IMR-90 (cell line): ENCODE measurements at regions not wholly inside any gene's neighbourhood (a gene's known extent, or its start where the extent isn't known, plus 50 kb on each side); places are given as distances from the start of the nearest gene placed in this dataset.

Experiments used
- ATAC-seq: fragments of 200-7000 bp; cut with Tn5 transposase; 2 replicates; pipeline ENCODE4 v1.9.1; 2020; ENCODE audit warnings: low read depth, mild to moderate bottlenecking, moderate library complexity
- BruUV-seq: library from RNA; stranded (reverse); fragments of 400-500 nt; replicated peaks from 2 replicates; lab custom pipeline; 2021; lab: Mats Ljungman, UMichigan
- CTCF ChIA-PET: fragments of 300-600 bp; formaldehyde crosslinking; extraction: SDS; loops from one replicate; lab custom pipeline; 2021; ENCODE audit warnings: antibody characterized with exemption; lab: Yijun Ruan, JAX
- POLR2A ChIA-PET: fragments of 300-600 bp; sonication (Branson Sonifier 250); formaldehyde crosslinking; loops from one replicate; lab custom pipeline; 2022; ENCODE audit warnings: antibody characterized with exemption; ENCODE audit not compliant: unreplicated experiment; lab: Charles Lee
- DNase-seq: peaks from one replicate; pipeline ENCODE4 v3.0.0; 2013
- H2AFZ ChIP-seq: replicated peaks from 2 replicates; pipeline ENCODE3; 2013; ENCODE audit warnings: low read length, mild to moderate bottlenecking; ENCODE audit not compliant: poor library complexity
- H2AK5ac ChIP-seq: 2 replicates; pipeline ENCODE4 v1.6.1; 2013; ENCODE audit warnings: low read depth, low read length, inconsistent platforms
- H2AK9ac ChIP-seq: replicated peaks from 2 replicates; pipeline ENCODE3; 2013; ENCODE audit warnings: mild to moderate bottlenecking, low read depth, low read length, moderate library complexity; ENCODE audit not compliant: poor library complexity
- H2BK120ac ChIP-seq: 2 replicates; pipeline ENCODE4 v1.6.1; 2013; ENCODE audit warnings: low read depth, low read length, inconsistent platforms
- H2BK15ac ChIP-seq: 3 replicates; pipeline ENCODE4 v1.6.1; 2013; ENCODE audit warnings: low read depth, low read length, inconsistent platforms
- H2BK20ac ChIP-seq: 2 replicates; pipeline ENCODE4 v1.6.1; 2013; ENCODE audit warnings: low read depth, mild to moderate bottlenecking, inconsistent platforms, low read length, moderate library complexity
- H2BK5ac ChIP-seq: 2 replicates; pipeline ENCODE4 v1.6.1; 2013; ENCODE audit warnings: mild to moderate bottlenecking, low read depth, low read length, inconsistent platforms; ENCODE audit not compliant: poor library complexity, severe bottlenecking
- H3K14ac ChIP-seq: replicated peaks from 2 replicates; pipeline ENCODE4 v1.6.1; 2013; ENCODE audit warnings: low read depth, low read length, inconsistent platforms
- H3K18ac ChIP-seq: 2 replicates; pipeline ENCODE4 v1.6.1; 2013; ENCODE audit warnings: low read depth, low read length, control low read depth
- H3K23ac ChIP-seq: 2 replicates; pipeline ENCODE4 v1.6.1; 2013; ENCODE audit warnings: low read depth, low read length, inconsistent platforms
- H3K27ac ChIP-seq: 2 replicates; pipeline ENCODE4 v1.5.1; 2013; ENCODE audit warnings: mild to moderate bottlenecking, control low read depth, low read length; ENCODE audit not compliant: insufficient read depth
- H3K27me3 ChIP-seq: 2 replicates; pipeline ENCODE4 v1.6.1; 2013; ENCODE audit warnings: low read length; ENCODE audit not compliant: control insufficient read depth, insufficient read depth
- H3K36me3 ChIP-seq: 2 replicates; pipeline ENCODE4 v1.6.1; 2013; ENCODE audit warnings: low read length, mixed read lengths; ENCODE audit not compliant: control insufficient read depth, insufficient read depth
- H3K4ac ChIP-seq: 2 replicates; pipeline ENCODE4 v1.6.1; 2013; ENCODE audit warnings: low read depth, low read length, inconsistent platforms
- H3K4me1 ChIP-seq: 2 replicates; pipeline ENCODE4 v1.6.1; 2013; ENCODE audit warnings: low read length, mixed read lengths; ENCODE audit not compliant: control insufficient read depth, insufficient read depth
- H3K4me2 ChIP-seq: 2 replicates; pipeline ENCODE4 v1.6.1; 2013; ENCODE audit warnings: low read depth, mild to moderate bottlenecking, control low read depth, low read length, moderate library complexity
- H3K4me3 ChIP-seq: 2 replicates; pipeline ENCODE4 v1.5.1; 2013; ENCODE audit warnings: low read depth, mild to moderate bottlenecking, control low read depth, low read length, moderate library complexity; ENCODE audit not compliant: insufficient read depth
- H3K56ac ChIP-seq: 2 replicates; pipeline ENCODE4 v1.6.1; 2013; ENCODE audit warnings: low read length, inconsistent platforms; ENCODE audit not compliant: insufficient read depth; ENCODE audit errors: extremely low read depth
- H3K79me1 ChIP-seq, 2 experiments: 2 replicates each; pipeline ENCODE4 v1.6.1; 2013; ENCODE audit warnings: low read length in 2 of 2, inconsistent platforms in 1 of 2, low read depth in 1 of 2
- H3K9ac ChIP-seq: 2 replicates; pipeline ENCODE4 v1.6.1; 2013; ENCODE audit warnings: low read depth, low read length, control low read depth
- H3K9me1 ChIP-seq: 2 replicates; pipeline ENCODE4 v1.6.1; 2013; ENCODE audit warnings: low read length, inconsistent platforms; ENCODE audit not compliant: insufficient read depth
- H3K9me3 ChIP-seq: 2 replicates; pipeline ENCODE4 v1.6.1; 2013; ENCODE audit warnings: low read length; ENCODE audit not compliant: control insufficient read depth, insufficient read depth
- H4K20me1 ChIP-seq: 2 replicates; pipeline ENCODE4 v1.6.1; 2013; ENCODE audit warnings: low read length, inconsistent platforms; ENCODE audit not compliant: insufficient read depth
- H4K5ac ChIP-seq: 2 replicates; pipeline ENCODE4 v1.6.1; 2013; ENCODE audit warnings: mild to moderate bottlenecking, low read depth, low read length, control low read depth
- H4K8ac ChIP-seq, 2 experiments: 2 replicates each; pipeline ENCODE4 v1.6.1; 2013; ENCODE audit warnings: low read depth in 2 of 2, low read length in 2 of 2, control low read depth in 1 of 2, inconsistent platforms in 1 of 2
- H4K91ac ChIP-seq: 2 replicates; pipeline ENCODE4 v1.6.1; 2013; ENCODE audit warnings: low read depth, low read length, inconsistent platforms; ENCODE audit not compliant: insufficient read depth
- BHLHE40 ChIP-seq: fragments of 150-350 bp; IDR thresholded peaks from 2 replicates; pipeline ENCODE4 v1.6.1; 2016; ENCODE audit warnings: mild to moderate bottlenecking, low read depth, low read length
- CEBPB ChIP-seq: IDR thresholded peaks from 2 replicates; pipeline ENCODE4 v1.6.1; 2012; ENCODE audit warnings: low read depth, low read length, improper control_type of control experiment
- CHD1 ChIP-seq: IDR thresholded peaks from 2 replicates; pipeline ENCODE4 v1.6.1; 2012; ENCODE audit warnings: low read depth, low read length, improper control_type of control experiment
- CTCF ChIP-seq: conservative IDR thresholded peaks from 2 replicates; pipeline ENCODE4 v1.5.1; 2012; ENCODE audit warnings: mild to moderate bottlenecking, low read depth, low read length, improper control_type of control experiment
- ELK1 ChIP-seq: fragments of 150-350 bp; IDR thresholded peaks from 2 replicates; pipeline ENCODE4 v1.6.1; 2016; ENCODE audit warnings: low read depth, mild to moderate bottlenecking, low read length, moderate library complexity, borderline replicate concordance
- FOS ChIP-seq: fragments of 150-350 bp; IDR thresholded peaks from 2 replicates; pipeline ENCODE4 v1.6.1; 2016; ENCODE audit warnings: low read depth, low read length
- MAFK ChIP-seq: IDR thresholded peaks from 2 replicates; pipeline ENCODE4 v1.6.1; 2012; ENCODE audit warnings: low read depth, low read length, improper control_type of control experiment
- MAZ ChIP-seq: IDR thresholded peaks from 2 replicates; pipeline ENCODE4 v1.6.1; 2012; ENCODE audit warnings: low read depth, mild to moderate bottlenecking, low read length, improper control_type of control experiment, moderate library complexity, borderline replicate concordance
- MXI1 ChIP-seq: IDR thresholded peaks from 2 replicates; pipeline ENCODE4 v1.6.1; 2012; ENCODE audit warnings: low read depth, mild to moderate bottlenecking, low read length, moderate library complexity, borderline replicate concordance
- NFE2L2 ChIP-seq: fragments of 150-350 bp; IDR thresholded peaks from 2 replicates; pipeline ENCODE4 v1.6.1; 2016; ENCODE audit warnings: low read depth, mild to moderate bottlenecking, low read length
- POLR2A ChIP-seq: IDR thresholded peaks from 2 replicates; pipeline ENCODE4 v1.6.1; 2012; ENCODE audit warnings: mild to moderate bottlenecking, low read depth, low read length
- RAD21 ChIP-seq: IDR thresholded peaks from 2 replicates; pipeline ENCODE4 v1.6.1; 2012; ENCODE audit warnings: low read length, improper control_type of control experiment
- RCOR1 ChIP-seq: IDR thresholded peaks from 2 replicates; pipeline ENCODE4 v1.6.1; 2012; ENCODE audit warnings: mild to moderate bottlenecking, low read length, improper control_type of control experiment; ENCODE audit not compliant: insufficient replicate concordance
- RFX5 ChIP-seq: IDR thresholded peaks from 2 replicates; pipeline ENCODE4 v1.8.0; 2012; ENCODE audit warnings: low read depth, mild to moderate bottlenecking, low read length, moderate library complexity
- USF2 ChIP-seq: fragments of 150-350 bp; IDR thresholded peaks from 2 replicates; pipeline ENCODE4 v1.6.1; 2017; ENCODE audit warnings: mild to moderate bottlenecking, antibody characterized with exemption, low read length, low read depth
- WGBS, 2 experiments: methylation state at CpG; one replicate each; pipeline versions ENCODE4 v1.1.5 to v1.1.7; 2013; ENCODE audit warnings: missing lambda C conversion rate in 2 of 2; ENCODE audit not compliant: insufficient read length in 1 of 2; ENCODE audit errors: extremely low coverage in 2 of 2; 5-methylcytosine and 5-hydroxymethylcytosine counted together
- dilution Hi-C: fragments of 300-500 bp; cut with HindIII; formaldehyde crosslinking; loops from one replicate; pipeline ENCODE4 v1.14.3; 2018; ENCODE audit warnings: low sequenced_read_pairs; ENCODE audit not compliant: unreplicated experiment
- in situ Hi-C: fragments of 300-500 bp; cut with MboI; formaldehyde crosslinking; loops from 3 replicates; pipeline ENCODE4 v1.14.3; 2019; ENCODE audit warnings: low sequenced_read_pairs, inconsistent platforms, mixed read lengths
- intact Hi-C: fragments of 100-400 bp; cut with micrococcal nuclease; formaldehyde crosslinking; loops from 2 replicates; pipeline ENCODE4 v1.10.0; 2022

GRCh38 chrX:20435913-20436312 lies 169.2 kb upstream of the RPS6KA3 start:
- in situ Hi-C loops, result no loop called here
- no CpG with 5 or more reads among the region's 1 CpG for WGBS, 2 experiments

More at GRCh38 chrX:20435913-20436312, 169.2 kb upstream of the RPS6KA3 start:
- no peak overlapping the region for H4K8ac ChIP-seq
- dilution Hi-C loops, result no loop called here
- no peak overlapping the region for H2BK5ac ChIP-seq
- no peak overlapping the region for H2AK9ac ChIP-seq
- H3K79me1 ChIP-seq, result no peaks in the 10 kb centered on the region
- ChIA-PET POLR2A (no interaction called here), CTCF (no interaction called here)
- H2BK20ac ChIP-seq, result no peak overlapping the region
- ATAC-seq (no peak), DNase-seq (no peak)
- H4K5ac ChIP-seq, result no peak overlapping the region
- H3K18ac ChIP-seq, result no peak overlapping the region
- no peak overlapping the region for H2AFZ ChIP-seq
- no peak overlapping the region for H3K14ac ChIP-seq
- no peak overlapping the region for H3K23ac ChIP-seq
- H3K4ac ChIP-seq, result no peak overlapping the region
- H2AK5ac ChIP-seq, result no peak overlapping the region
- no peak overlapping the region for H4K91ac ChIP-seq
- BruUV-seq, result no TSS peak
- no peak overlapping the region for H3K9ac ChIP-seq
- no peak overlapping the region for H3K27ac ChIP-seq
- H3K4me1 ChIP-seq, result no peaks in the 10 kb centered on the region; the same call in 1 of the 2 replicates
- intact Hi-C loops, result no loop called here
- no peak overlapping the region for H3K4me3 ChIP-seq
- no peak overlapping the region for H3K4me2 ChIP-seq
- no peaks in the 10 kb centered on the region for H3K36me3 ChIP-seq
- no peaks in the 10 kb centered on the region for H3K9me3 ChIP-seq
- H4K20me1 ChIP-seq, result no peaks in the 10 kb centered on the region
- no peak overlapping the region for H3K56ac ChIP-seq
- H2BK120ac ChIP-seq, result no peak overlapping the region
- H2BK15ac ChIP-seq, result no peak overlapping the region
- 0 out of 2 replicates have a peak, but pooled peaks cover 2% of the 10 kb centered on the region for H3K9me1 ChIP-seq
- H3K27me3 ChIP-seq, result peaks cover 3% of the 10 kb centered on the region
- TF ChIP-seq FOS, result no peak
- no peak for TF ChIP-seq MXI1
- no peak for TF ChIP-seq USF2
- TF ChIP-seq RCOR1, result no peak
- TF ChIP-seq BHLHE40, result no peak
- TF ChIP-seq RAD21, result no peak
- no peak for TF ChIP-seq CHD1
- TF ChIP-seq CTCF, result no peak
- no peak for TF ChIP-seq NFE2L2
- TF ChIP-seq CEBPB, result no peak
- no peak for TF ChIP-seq RFX5
- TF ChIP-seq MAZ, result no peak
- TF ChIP-seq POLR2A, result no peak
- no peak for TF ChIP-seq ELK1
- TF ChIP-seq MAFK, result no peak
